GM13976 (cell line): ENCODE measurements at regions not wholly inside any gene's neighbourhood (a gene's known extent, or its start where the extent isn't known, plus 50 kb on each side); places are given as distances from the start of the nearest gene placed in this dataset.

Source experiments
- DNase-seq: peaks from one replicate; pipeline ENCODE4 v3.0.0; 2012; ENCODE audit warnings: low spot score
- CTCF ChIP-seq: IDR thresholded peaks from 2 replicates; pipeline ENCODE4 v1.5.1; 2012; ENCODE audit warnings: borderline replicate concordance, mild to moderate bottlenecking; ENCODE audit not compliant: insufficient read depth; ENCODE audit errors: extremely low read depth, missing control alignments, control extremely low read depth
- in situ Hi-C: fragments of 300-500 bp; cut with MboI; formaldehyde crosslinking; loops from one replicate; pipeline ENCODE4 v1.12.0; 2022; ENCODE audit warnings: low sequenced_read_pairs, mixed read lengths, inconsistent platforms; ENCODE audit not compliant: unreplicated experiment

GRCh38 chr3:80668600-80669294, 900.9 kb upstream of the ROBO1 start:
- in situ Hi-C loops, result no loop called here
- no peak for DNase-seq
- TF ChIP-seq CTCF, result no peak

GRCh38 chr3:80668100-80668499, 900.3 kb upstream of the ROBO1 start:
- in situ Hi-C loops, result no loop called here
- TF ChIP-seq CTCF, result no peak
- DNase-seq, result no peak

- no peak for DNase-seq
- in situ Hi-C loops, result no loop called here
- TF ChIP-seq CTCF, result no peak
Observed at GRCh38 chr3:80663426-80663825, 895.6 kb upstream of the ROBO1 start.

- in situ Hi-C loops, result no loop called here
Observed at GRCh38 chr3:80655216-80655615, 887.4 kb upstream of the ROBO1 start.

GRCh38 chr3:80649170-80649569, 881.4 kb upstream of the ROBO1 start:
- in situ Hi-C loops, result no loop called here
- no peak for TF ChIP-seq CTCF
- no peak for DNase-seq

More at GRCh38 chr3:80655216-80655615, 887.4 kb upstream of the ROBO1 start:
- no peak for DNase-seq
- no peak for TF ChIP-seq CTCF

- DNase-seq, result no peak
- no peak for TF ChIP-seq CTCF
- in situ Hi-C loops, result no loop called here
Observed at GRCh38 chr3:80643421-80643820, 875.6 kb upstream of the ROBO1 start.
